Epithelial cell of proximal tubule (primary cell): ENCODE measurements at regions not wholly inside any gene's neighbourhood (a gene's known extent, or its start where the extent isn't known, plus 50 kb on each side); places are given as distances from the start of the nearest gene placed in this dataset.

ENCODE experiments used
- DNase-seq: peaks from one replicate; pipeline ENCODE4 v3.0.0-alpha.2; 2011; ENCODE audit warnings: low read depth
- H3K4me3 ChIP-seq: 2 replicates; pipeline ENCODE4 v1.5.1; 2011; ENCODE audit warnings: low read depth, mild to moderate bottlenecking, low read length
- CTCF ChIP-seq: conservative IDR thresholded peaks from 2 replicates; pipeline ENCODE4 v1.5.1; 2012; ENCODE audit warnings: low read depth, mild to moderate bottlenecking, low read length

DNA sequence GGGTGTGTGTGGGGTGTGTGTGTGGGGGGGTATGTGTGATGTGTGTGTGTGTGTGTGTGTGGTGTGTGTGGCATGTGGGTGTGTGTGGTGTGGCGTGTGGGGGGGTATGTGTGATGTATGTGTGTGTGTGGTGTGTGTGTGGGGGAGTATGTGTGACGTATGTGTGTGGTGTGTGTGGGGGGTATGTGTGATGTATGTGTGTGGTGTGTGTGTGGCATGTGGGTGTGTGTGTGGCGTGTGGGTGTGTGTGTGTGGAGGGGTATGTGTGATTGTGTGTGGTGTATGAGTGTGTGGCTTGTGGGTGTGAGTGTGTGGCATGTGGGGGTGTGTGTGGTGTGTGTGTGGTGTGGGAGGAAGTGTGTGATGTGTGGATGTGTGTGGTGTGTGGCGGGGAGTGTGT, 442.3 kb downstream of the PREX1 start:
- H3K4me3 ChIP-seq: no peak overlapping the region
- DNase-seq: no peak
- TF ChIP-seq CTCF: no peak

- no peak for TF ChIP-seq CTCF
These were observed 442.7 kb downstream of the PREX1 start for GRCh38 chr20:48385114-48385513.

GRCh38 chr20:48384147-48384818, 443.5 kb downstream of the PREX1 start:
- no peak for DNase-seq
- TF ChIP-seq CTCF: no peak

More at GRCh38 chr20:48385114-48385513, 442.7 kb downstream of the PREX1 start:
- no peak for DNase-seq
- no peak overlapping the region for H3K4me3 ChIP-seq

DNA sequence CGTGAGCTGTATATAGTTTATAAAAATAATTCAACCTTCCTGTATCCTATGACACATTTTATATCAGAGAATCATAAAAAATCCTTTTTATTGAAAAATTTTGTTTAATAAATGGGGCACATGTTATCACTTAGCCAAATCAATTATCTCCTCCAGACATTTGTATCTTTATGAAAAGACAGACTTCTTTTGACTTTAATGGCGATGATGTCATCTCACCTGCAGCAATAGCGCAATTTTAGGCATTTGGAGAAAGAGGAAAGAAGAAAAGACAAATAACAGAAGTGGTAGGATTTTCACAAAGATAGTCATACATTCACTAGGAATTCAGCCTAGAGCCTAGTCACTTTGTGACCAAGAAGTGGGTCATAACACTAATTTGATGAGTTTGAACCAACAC, 444.5 kb downstream of the PREX1 start:
- no peak overlapping the region for H3K4me3 ChIP-seq
- no peak for DNase-seq
- no peak for TF ChIP-seq CTCF

More at GRCh38 chr20:48384147-48384818, 443.5 kb downstream of the PREX1 start:
- no peak overlapping the region for H3K4me3 ChIP-seq

GRCh38 chr20:48382304-48382703, 445.5 kb downstream of the PREX1 start:
- H3K4me3 ChIP-seq: no peak overlapping the region
- no peak for DNase-seq
- no peak for TF ChIP-seq CTCF

DNA sequence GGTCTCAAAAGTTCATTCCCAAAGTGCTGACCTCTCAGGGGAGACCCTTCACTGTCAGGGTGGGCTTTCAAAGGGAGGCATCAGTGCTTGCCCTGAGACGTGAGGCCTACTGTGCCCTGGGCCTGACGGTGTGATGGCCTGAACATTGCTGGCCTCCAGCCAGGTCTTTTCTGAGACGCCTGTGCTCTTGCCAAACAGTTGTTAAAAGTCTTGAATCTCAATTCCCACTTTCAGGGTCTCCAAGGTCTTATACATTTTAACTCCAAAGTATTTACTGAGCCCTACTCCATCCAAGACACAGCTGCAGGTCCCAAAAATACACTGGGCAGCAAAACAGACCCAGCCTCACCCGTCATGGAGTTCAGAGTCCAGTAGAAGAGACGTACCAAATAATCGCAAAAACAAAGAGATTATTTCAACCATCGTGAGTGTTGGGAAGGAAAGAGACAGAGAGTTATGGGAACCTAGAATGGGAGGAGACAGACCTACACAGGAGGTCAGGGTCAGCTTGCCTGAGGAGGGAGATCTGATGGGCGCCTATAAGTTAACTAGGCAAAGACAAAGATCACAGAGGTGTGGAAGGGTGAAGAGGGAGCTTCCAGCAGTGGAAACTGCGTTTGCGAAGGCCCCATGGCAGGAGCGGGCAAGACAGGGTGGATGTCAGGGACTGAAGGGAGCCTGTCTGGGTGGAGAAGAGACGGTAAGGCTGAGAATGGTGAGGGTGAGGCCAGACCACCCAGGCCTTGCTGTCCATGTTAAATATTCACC, 446.3 kb downstream of the PREX1 start:
- no peak for DNase-seq
- H3K4me3 ChIP-seq: no peak overlapping the region
- no peak for TF ChIP-seq CTCF
